SK-N-SH treated with all-trans-retinoic acid at 6 μM for 48 hours (cell line): ENCODE measurements at regions not wholly inside any gene's neighbourhood (a gene's known extent, or its start where the extent isn't known, plus 50 kb on each side); places are given as distances from the start of the nearest gene placed in this dataset.

Experiments
- ATAC-seq: fragments of 200-7000 bp; cut with Tn5 transposase; 3 replicates; pipeline ENCODE4 v1.9.1; 2020; ENCODE audit warnings: mild to moderate bottlenecking, moderate library complexity
- ARNTL ChIP-seq: fragments of 450-650 bp; formaldehyde crosslinking; IDR thresholded peaks from 2 replicates; pipeline ENCODE4 v1.5.0; 2020; ENCODE audit warnings: low read depth, mild to moderate bottlenecking, moderate library complexity, borderline replicate concordance
- BACH2 ChIP-seq: fragments of 250-450 bp; sonication (Bioruptor Pico); IDR thresholded peaks from 2 replicates; pipeline ENCODE4 v1.9.0; 2021; ENCODE audit warnings: mild to moderate bottlenecking, borderline replicate concordance
- CSDC2 ChIP-seq: fragments of 250-450 bp; sonication (Bioruptor Pico); IDR thresholded peaks from 2 replicates; pipeline ENCODE4 v1.5.0; 2020; ENCODE audit warnings: mild to moderate bottlenecking, moderate library complexity
- GLIS3 ChIP-seq: fragments of 250-450 bp; sonication (Bioruptor Pico); IDR thresholded peaks from 2 replicates; pipeline ENCODE4 v1.5.0; 2020; ENCODE audit warnings: mild to moderate bottlenecking, moderate library complexity
- PPARA ChIP-seq: fragments of 250-450 bp; sonication (Bioruptor Pico); IDR thresholded peaks from 2 replicates; pipeline ENCODE4 v1.5.0; 2020; ENCODE audit warnings: mild to moderate bottlenecking, borderline replicate concordance
- RARB ChIP-seq: fragments of 250-450 bp; sonication (Bioruptor Pico); IDR thresholded peaks from 2 replicates; pipeline ENCODE4 v1.8.0; 2021; ENCODE audit warnings: mild to moderate bottlenecking, moderate library complexity
- SNAI2 ChIP-seq: fragments of 250-450 bp; sonication (Bioruptor Pico); IDR thresholded peaks from 2 replicates; pipeline ENCODE4 v1.5.0; 2020; ENCODE audit warnings: mild to moderate bottlenecking, moderate library complexity
- TOX ChIP-seq: fragments of 250-450 bp; sonication (Bioruptor Pico); IDR thresholded peaks from 2 replicates; pipeline ENCODE4 v1.8.0; 2021; ENCODE audit warnings: mild to moderate bottlenecking, moderate library complexity, borderline replicate concordance
- ZC3H10 ChIP-seq: fragments of 250-450 bp; sonication (Bioruptor Pico); IDR thresholded peaks from 2 replicates; pipeline ENCODE4 v1.5.1; 2021; ENCODE audit warnings: mild to moderate bottlenecking, moderate library complexity
- ZFP3 ChIP-seq: fragments of 250-450 bp; sonication (Bioruptor Pico); IDR thresholded peaks from 2 replicates; pipeline ENCODE4 v1.5.0; 2020; ENCODE audit warnings: mild to moderate bottlenecking, moderate library complexity
- ZFP30 ChIP-seq: fragments of 450-650 bp; formaldehyde crosslinking; IDR thresholded peaks from 2 replicates; pipeline ENCODE4 v1.5.0; 2022; ENCODE audit warnings: mild to moderate bottlenecking, moderate library complexity
- ZNF565 ChIP-seq: fragments of 450-650 bp; formaldehyde crosslinking; conservative IDR thresholded peaks from 2 replicates; pipeline ENCODE4 v1.5.0; 2020; ENCODE audit warnings: low read depth, mild to moderate bottlenecking, moderate library complexity
- ZNF70 ChIP-seq: fragments of 450-650 bp; formaldehyde crosslinking; IDR thresholded peaks from 2 replicates; pipeline ENCODE4 v1.5.0; 2020; ENCODE audit warnings: mild to moderate bottlenecking, moderate library complexity
- ZNF8 ChIP-seq: fragments of 450-650 bp; formaldehyde crosslinking; IDR thresholded peaks from 2 replicates; pipeline ENCODE4 v1.5.0; 2020; ENCODE audit warnings: mild to moderate bottlenecking, moderate library complexity
- TF ChIP-seq, protein P1 (sequence below): fragments of 250-450 bp; sonication (Bioruptor Pico); IDR thresholded peaks from 2 replicates; pipeline ENCODE4 v1.8.0; 2020; ENCODE audit warnings: mild to moderate bottlenecking, moderate library complexity, borderline replicate concordance
- TF ChIP-seq, protein P2 (sequence below): fragments of 250-450 bp; sonication (Bioruptor Pico); IDR thresholded peaks from 2 replicates; pipeline ENCODE4 v1.5.1; 2020; ENCODE audit warnings: low read depth, mild to moderate bottlenecking, moderate library complexity
- TF ChIP-seq, protein P3 (sequence below): fragments of 250-450 bp; sonication (Bioruptor Pico); IDR thresholded peaks from 2 replicates; pipeline ENCODE4 v1.5.0; 2020; ENCODE audit warnings: mild to moderate bottlenecking, moderate library complexity
- TF ChIP-seq, protein P4 (sequence below): fragments of 250-450 bp; sonication (Bioruptor Pico); IDR thresholded peaks from 2 replicates; pipeline ENCODE4 v1.8.0; 2021; ENCODE audit warnings: low read depth, mild to moderate bottlenecking, moderate library complexity, borderline replicate concordance

DNA sequence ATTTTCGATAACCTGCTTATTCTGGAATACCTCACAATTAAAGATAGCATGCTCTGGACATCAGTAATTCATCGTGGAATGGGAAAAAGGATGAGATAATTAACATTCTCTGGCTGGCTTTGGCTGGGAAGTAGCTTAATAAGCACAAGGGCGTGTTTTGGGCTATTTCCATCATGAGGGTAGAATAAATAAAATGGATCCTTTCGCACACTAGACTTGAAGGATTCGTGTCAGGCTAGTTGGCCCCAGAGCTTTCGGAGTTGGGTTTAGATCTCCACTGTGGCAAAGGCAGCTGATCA, 151.2 kb upstream of the ADRA1B start (continued):
- TF ChIP-seq, protein P1, sequence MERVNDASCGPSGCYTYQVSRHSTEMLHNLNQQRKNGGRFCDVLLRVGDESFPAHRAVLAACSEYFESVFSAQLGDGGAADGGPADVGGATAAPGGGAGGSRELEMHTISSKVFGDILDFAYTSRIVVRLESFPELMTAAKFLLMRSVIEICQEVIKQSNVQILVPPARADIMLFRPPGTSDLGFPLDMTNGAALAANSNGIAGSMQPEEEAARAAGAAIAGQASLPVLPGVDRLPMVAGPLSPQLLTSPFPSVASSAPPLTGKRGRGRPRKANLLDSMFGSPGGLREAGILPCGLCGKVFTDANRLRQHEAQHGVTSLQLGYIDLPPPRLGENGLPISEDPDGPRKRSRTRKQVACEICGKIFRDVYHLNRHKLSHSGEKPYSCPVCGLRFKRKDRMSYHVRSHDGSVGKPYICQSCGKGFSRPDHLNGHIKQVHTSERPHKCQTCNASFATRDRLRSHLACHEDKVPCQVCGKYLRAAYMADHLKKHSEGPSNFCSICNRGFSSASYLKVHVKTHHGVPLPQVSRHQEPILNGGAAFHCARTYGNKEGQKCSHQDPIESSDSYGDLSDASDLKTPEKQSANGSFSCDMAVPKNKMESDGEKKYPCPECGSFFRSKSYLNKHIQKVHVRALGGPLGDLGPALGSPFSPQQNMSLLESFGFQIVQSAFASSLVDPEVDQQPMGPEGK = no peak
- TF ChIP-seq, protein P2, sequence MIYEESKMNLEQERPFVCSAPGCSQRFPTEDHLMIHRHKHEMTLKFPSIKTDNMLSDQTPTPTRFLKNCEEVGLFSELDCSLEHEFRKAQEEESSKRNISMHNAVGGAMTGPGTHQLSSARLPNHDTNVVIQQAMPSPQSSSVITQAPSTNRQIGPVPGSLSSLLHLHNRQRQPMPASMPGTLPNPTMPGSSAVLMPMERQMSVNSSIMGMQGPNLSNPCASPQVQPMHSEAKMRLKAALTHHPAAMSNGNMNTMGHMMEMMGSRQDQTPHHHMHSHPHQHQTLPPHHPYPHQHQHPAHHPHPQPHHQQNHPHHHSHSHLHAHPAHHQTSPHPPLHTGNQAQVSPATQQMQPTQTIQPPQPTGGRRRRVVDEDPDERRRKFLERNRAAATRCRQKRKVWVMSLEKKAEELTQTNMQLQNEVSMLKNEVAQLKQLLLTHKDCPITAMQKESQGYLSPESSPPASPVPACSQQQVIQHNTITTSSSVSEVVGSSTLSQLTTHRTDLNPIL = no peak
- TF ChIP-seq ZNF565 (CRISPR knock-in tag) = no peak

DNA sequence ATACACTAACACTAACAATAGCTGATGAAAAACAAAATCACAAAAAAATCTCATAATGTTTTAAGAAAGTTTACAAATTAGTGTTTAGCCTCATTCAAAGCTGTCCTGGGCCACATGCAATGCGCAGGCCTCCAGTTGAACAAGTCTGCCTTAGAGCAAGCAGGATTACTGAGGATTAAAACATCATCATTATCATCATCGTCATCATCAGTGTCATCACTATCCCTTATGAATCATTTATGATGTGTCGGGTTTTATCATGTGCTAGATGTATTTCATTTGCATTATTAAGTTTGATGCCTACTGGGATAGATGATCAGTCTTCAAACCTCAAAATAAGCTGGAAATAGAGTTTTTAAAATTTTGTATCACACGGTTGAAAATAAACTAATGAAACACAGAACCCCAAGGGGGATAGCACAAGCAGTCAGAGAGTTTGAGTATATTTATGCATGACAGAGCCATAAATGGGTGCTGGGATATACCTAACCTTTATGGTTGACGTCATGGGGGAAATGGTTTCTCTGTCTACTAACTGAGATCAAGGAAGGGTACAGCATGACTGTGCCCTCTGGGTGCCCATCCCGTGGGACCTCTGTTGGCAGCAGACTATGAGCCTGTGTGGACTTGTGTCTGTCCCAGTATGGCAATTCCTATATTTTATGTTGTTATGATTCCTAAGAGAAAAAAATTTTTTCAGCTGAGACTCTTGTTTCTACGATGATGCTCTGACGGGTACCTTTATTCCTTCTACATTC, 150.3 kb upstream of the ADRA1B start:
- no peak for ATAC-seq
- TF ChIP-seq, protein P3, sequence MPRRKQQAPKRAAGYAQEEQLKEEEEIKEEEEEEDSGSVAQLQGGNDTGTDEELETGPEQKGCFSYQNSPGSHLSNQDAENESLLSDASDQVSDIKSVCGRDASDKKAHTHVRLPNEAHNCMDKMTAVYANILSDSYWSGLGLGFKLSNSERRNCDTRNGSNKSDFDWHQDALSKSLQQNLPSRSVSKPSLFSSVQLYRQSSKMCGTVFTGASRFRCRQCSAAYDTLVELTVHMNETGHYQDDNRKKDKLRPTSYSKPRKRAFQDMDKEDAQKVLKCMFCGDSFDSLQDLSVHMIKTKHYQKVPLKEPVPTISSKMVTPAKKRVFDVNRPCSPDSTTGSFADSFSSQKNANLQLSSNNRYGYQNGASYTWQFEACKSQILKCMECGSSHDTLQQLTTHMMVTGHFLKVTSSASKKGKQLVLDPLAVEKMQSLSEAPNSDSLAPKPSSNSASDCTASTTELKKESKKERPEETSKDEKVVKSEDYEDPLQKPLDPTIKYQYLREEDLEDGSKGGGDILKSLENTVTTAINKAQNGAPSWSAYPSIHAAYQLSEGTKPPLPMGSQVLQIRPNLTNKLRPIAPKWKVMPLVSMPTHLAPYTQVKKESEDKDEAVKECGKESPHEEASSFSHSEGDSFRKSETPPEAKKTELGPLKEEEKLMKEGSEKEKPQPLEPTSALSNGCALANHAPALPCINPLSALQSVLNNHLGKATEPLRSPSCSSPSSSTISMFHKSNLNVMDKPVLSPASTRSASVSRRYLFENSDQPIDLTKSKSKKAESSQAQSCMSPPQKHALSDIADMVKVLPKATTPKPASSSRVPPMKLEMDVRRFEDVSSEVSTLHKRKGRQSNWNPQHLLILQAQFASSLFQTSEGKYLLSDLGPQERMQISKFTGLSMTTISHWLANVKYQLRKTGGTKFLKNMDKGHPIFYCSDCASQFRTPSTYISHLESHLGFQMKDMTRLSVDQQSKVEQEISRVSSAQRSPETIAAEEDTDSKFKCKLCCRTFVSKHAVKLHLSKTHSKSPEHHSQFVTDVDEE = no peak
- no peak for TF ChIP-seq ZFP3

DNA sequence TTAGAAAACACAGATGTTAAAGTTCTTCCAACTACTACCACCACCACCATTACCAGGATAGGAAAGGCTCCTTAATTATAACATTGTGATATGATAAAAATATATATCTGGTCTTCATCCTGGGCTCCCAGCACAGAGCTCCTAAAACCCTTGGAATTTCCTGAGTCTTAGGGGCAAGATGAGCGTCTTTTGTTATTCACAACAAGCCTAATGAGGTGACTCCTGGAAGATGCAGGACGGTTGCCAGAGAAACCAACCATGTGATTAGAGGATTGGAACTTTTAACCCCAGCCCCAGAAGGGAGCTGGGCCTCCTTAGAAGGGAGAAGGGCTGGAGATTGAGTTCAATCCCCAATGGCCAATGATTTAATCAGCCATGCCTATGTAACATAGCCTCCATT, 148.0 kb upstream of the ADRA1B start:
- ATAC-seq = no peak
- TF ChIP-seq ZFP30 (CRISPR knock-in tag) (no peak), RARB (CRISPR knock-in tag) (no peak), GLIS3 (CRISPR knock-in tag) (no peak), ZNF8 (CRISPR knock-in tag) (no peak), ARNTL (CRISPR knock-in tag) (no peak), TOX (CRISPR knock-in tag) (no peak), CSDC2 (no peak), ZFP3 (no peak), BACH2 (CRISPR knock-in tag) (no peak), PPARA (CRISPR knock-in tag) (no peak), ZC3H10 (CRISPR knock-in tag) (no peak), SNAI2 (CRISPR knock-in tag) (no peak), ZNF70 (CRISPR knock-in tag) (no peak)
- TF ChIP-seq, protein P1 = no peak
- TF ChIP-seq, protein P2 = no peak
- TF ChIP-seq, protein P3 = no peak
- TF ChIP-seq, protein P4, sequence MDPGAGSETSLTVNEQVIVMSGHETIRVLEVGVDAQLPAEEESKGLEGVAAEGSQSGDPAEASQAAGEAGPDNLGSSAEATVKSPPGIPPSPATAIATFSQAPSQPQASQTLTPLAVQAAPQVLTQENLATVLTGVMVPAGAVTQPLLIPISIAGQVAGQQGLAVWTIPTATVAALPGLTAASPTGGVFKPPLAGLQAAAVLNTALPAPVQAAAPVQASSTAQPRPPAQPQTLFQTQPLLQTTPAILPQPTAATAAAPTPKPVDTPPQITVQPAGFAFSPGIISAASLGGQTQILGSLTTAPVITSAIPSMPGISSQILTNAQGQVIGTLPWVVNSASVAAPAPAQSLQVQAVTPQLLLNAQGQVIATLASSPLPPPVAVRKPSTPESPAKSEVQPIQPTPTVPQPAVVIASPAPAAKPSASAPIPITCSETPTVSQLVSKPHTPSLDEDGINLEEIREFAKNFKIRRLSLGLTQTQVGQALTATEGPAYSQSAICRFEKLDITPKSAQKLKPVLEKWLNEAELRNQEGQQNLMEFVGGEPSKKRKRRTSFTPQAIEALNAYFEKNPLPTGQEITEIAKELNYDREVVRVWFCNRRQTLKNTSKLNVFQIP (CRISPR knock-in tag) = no peak
